K562 (cell line): ENCODE measurements at regions not wholly inside any gene's neighbourhood (a gene's known extent, or its start where the extent isn't known, plus 50 kb on each side); places are given as distances from the start of the nearest gene placed in this dataset.

Experiments
- BACH1 ChIP-seq: fragments of 200-800 bp; sonication (Bioruptor generic); IDR thresholded peaks from 2 replicates; pipeline ENCODE4 v1.6.1; 2016; ENCODE audit warnings: missing genetic modification characterization, missing compliant biosample characterization
- DACH1 ChIP-seq: fragments of 450-650 bp; IDR thresholded peaks from 2 replicates; pipeline ENCODE4 v1.6.1; 2018; ENCODE audit not compliant: partially characterized antibody
- JUND ChIP-seq, 2 experiments: IDR thresholded peaks; 2 replicates in 1 of 2; 3 replicates in 1 of 2; pipeline ENCODE4 v1.6.1; 2011; ENCODE audit warnings: borderline replicate concordance in 2 of 2, low read depth in 2 of 2, low read length in 2 of 2, improper control_type of control experiment in 1 of 2, missing biosample characterization in 1 of 2, missing genetic modification characterization in 1 of 2, missing genetic modification reagents in 1 of 2
- MCM5 ChIP-seq: fragments of 450-650 bp; IDR thresholded peaks from 2 replicates; pipeline ENCODE4 v1.6.1; 2016; ENCODE audit warnings: low read depth
- PCBP1 ChIP-seq: fragments of 200-400 bp; formaldehyde crosslinking; IDR thresholded peaks from 2 replicates; pipeline ENCODE4 v1.6.1; 2018; ENCODE audit warnings: mild to moderate bottlenecking, low read depth, low read length; ENCODE audit not compliant: poor library complexity, severe bottlenecking
- TAL1 ChIP-seq: fragments of 450-650 bp; IDR thresholded peaks from 2 replicates; pipeline ENCODE4 v1.6.1; 2016; ENCODE audit warnings: mild to moderate bottlenecking
- ZC3H4 ChIP-seq: sonication (generic); formaldehyde crosslinking; IDR thresholded peaks from 2 replicates; pipeline ENCODE4 v1.9.0; 2021; ENCODE audit warnings: missing genetic modification reagents, borderline replicate concordance
- ZEB2 ChIP-seq: fragments of 450-650 bp; IDR thresholded peaks from 2 replicates; pipeline ENCODE4 v1.6.1; 2016
- ZNF584 ChIP-seq: fragments of 200-800 bp; sonication (Bioruptor generic); IDR thresholded peaks from 2 replicates; pipeline ENCODE4 v1.6.1; 2016; ENCODE audit warnings: low read depth, mild to moderate bottlenecking, missing genetic modification characterization, missing compliant biosample characterization
- ZNF79 ChIP-seq: fragments of 250-450 bp; sonication (Bioruptor Pico); IDR thresholded peaks from 2 replicates; pipeline ENCODE4 v1.4.0; 2020; ENCODE audit warnings: low read depth, mild to moderate bottlenecking, moderate library complexity
- TF ChIP-seq, protein P1 (sequence below), 2 experiments: fragments of 450-650 bp; formaldehyde crosslinking in 1 of 2; IDR thresholded peaks; 2 replicates each; pipeline versions ENCODE4 v1.4.0 to v1.6.1; 2014 to 2020; ENCODE audit warnings: mild to moderate bottlenecking in 2 of 2, borderline replicate concordance in 1 of 2, low read depth in 1 of 2
- TF ChIP-seq, protein P2 (sequence below): fragments of 150-350 bp; conservative IDR thresholded peaks from 2 replicates; pipeline ENCODE4 v1.6.1; 2014; ENCODE audit warnings: low read length
- TF ChIP-seq, protein P3 (sequence below): fragments of 200-800 bp; sonication (Bioruptor generic); IDR thresholded peaks from 2 replicates; pipeline ENCODE4 v1.6.1; 2017; ENCODE audit warnings: missing genetic modification characterization, missing compliant biosample characterization

DNA sequence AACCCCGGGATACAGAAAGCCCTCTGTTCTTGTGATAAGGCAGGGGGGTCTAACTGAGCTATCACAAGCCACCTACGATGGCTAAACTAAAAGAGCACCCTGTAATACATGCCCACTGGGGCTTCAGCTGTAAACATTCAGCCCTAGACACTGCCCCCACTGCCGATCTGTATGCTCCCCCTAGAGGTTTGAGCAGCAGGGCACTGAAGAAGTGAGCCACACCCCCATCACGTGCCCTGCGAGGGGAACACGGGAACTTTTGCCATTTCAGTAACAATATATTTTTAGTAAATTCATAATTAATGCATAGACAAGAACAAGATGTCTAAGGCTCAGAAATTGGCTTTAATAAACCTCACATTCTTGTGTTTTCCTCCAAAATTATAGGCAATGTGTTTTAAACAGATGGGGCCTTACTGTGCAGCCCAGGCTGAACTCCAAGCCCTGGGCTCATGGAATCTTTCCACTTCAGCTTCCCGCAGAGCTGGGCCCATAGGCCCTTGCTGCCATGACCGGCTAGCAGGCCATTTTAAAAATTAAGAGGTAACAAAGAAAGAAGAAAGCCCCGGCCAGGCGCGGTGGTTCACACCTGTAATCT lies 235.3 kb upstream of the SFRP2 start (continued):
- no peak for TF ChIP-seq ZNF584 (CRISPR knock-in tag)
- TF ChIP-seq ZEB2: no peak
- no peak for TF ChIP-seq JUND (IDR thresholded peaks at IDR 0.05; ENCODE audit: borderline replicate concordance, low read depth, low read length)
- no peak for TF ChIP-seq JUND (tag; IDR thresholded peaks at IDR 0.05; ENCODE audit: borderline replicate concordance, low read depth, low read length)
- TF ChIP-seq, protein P1, sequence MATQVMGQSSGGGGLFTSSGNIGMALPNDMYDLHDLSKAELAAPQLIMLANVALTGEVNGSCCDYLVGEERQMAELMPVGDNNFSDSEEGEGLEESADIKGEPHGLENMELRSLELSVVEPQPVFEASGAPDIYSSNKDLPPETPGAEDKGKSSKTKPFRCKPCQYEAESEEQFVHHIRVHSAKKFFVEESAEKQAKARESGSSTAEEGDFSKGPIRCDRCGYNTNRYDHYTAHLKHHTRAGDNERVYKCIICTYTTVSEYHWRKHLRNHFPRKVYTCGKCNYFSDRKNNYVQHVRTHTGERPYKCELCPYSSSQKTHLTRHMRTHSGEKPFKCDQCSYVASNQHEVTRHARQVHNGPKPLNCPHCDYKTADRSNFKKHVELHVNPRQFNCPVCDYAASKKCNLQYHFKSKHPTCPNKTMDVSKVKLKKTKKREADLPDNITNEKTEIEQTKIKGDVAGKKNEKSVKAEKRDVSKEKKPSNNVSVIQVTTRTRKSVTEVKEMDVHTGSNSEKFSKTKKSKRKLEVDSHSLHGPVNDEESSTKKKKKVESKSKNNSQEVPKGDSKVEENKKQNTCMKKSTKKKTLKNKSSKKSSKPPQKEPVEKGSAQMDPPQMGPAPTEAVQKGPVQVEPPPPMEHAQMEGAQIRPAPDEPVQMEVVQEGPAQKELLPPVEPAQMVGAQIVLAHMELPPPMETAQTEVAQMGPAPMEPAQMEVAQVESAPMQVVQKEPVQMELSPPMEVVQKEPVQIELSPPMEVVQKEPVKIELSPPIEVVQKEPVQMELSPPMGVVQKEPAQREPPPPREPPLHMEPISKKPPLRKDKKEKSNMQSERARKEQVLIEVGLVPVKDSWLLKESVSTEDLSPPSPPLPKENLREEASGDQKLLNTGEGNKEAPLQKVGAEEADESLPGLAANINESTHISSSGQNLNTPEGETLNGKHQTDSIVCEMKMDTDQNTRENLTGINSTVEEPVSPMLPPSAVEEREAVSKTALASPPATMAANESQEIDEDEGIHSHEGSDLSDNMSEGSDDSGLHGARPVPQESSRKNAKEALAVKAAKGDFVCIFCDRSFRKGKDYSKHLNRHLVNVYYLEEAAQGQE (IDR thresholded peaks at IDR 0.05; ENCODE audit: borderline replicate concordance): peak; percentile 37; the same call in 1 of the 2 replicates
- TF ChIP-seq, protein P1 (CRISPR knock-in tag; IDR thresholded peaks at IDR 0.05; ENCODE audit: low read depth): no peak
- TF ChIP-seq MCM5: no peak
- TF ChIP-seq ZNF79: no peak
- TF ChIP-seq ZC3H4: no peak
- no peak for TF ChIP-seq DACH1
- TF ChIP-seq, protein P2, sequence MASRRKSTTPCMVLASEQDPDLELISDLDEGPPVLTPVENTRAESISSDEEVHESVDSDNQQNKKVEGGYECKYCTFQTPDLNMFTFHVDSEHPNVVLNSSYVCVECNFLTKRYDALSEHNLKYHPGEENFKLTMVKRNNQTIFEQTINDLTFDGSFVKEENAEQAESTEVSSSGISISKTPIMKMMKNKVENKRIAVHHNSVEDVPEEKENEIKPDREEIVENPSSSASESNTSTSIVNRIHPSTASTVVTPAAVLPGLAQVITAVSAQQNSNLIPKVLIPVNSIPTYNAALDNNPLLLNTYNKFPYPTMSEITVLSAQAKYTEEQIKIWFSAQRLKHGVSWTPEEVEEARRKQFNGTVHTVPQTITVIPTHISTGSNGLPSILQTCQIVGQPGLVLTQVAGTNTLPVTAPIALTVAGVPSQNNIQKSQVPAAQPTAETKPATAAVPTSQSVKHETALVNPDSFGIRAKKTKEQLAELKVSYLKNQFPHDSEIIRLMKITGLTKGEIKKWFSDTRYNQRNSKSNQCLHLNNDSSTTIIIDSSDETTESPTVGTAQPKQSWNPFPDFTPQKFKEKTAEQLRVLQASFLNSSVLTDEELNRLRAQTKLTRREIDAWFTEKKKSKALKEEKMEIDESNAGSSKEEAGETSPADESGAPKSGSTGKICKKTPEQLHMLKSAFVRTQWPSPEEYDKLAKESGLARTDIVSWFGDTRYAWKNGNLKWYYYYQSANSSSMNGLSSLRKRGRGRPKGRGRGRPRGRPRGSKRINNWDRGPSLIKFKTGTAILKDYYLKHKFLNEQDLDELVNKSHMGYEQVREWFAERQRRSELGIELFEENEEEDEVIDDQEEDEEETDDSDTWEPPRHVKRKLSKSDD: no peak
- no peak for TF ChIP-seq TAL1
- no peak for TF ChIP-seq PCBP1
- no peak for TF ChIP-seq BACH1 (tag)
- TF ChIP-seq, protein P3, sequence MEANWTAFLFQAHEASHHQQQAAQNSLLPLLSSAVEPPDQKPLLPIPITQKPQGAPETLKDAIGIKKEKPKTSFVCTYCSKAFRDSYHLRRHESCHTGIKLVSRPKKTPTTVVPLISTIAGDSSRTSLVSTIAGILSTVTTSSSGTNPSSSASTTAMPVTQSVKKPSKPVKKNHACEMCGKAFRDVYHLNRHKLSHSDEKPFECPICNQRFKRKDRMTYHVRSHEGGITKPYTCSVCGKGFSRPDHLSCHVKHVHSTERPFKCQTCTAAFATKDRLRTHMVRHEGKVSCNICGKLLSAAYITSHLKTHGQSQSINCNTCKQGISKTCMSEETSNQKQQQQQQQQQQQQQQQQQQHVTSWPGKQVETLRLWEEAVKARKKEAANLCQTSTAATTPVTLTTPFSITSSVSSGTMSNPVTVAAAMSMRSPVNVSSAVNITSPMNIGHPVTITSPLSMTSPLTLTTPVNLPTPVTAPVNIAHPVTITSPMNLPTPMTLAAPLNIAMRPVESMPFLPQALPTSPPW (CRISPR knock-in tag): no peak
